ENCODE measurements at regions not wholly inside any gene's neighbourhood (a gene's known extent, or its start where the extent isn't known, plus 50 kb on each side); places are given as distances from the start of the nearest gene placed in this dataset.

- no peak for DNase-seq (ENCODE audit: low spot score)
- Histone ChIP-seq H3K36me3 (ENCODE audit: control insufficient read depth in 4 of 4, insufficient read depth in 3 of 4, low read depth in 1 of 4, low read length in 3 of 4) (no peaks in the 10 kb centered on the region), H3K4me1 (ENCODE audit: control insufficient read depth in 4 of 4, insufficient read depth in 4 of 4, low read length in 3 of 4) (peaks cover 0 to 3% (median 0%) of the 10 kb centered on the region in 4 donors), H3K9ac (ENCODE audit: low read depth in 1 of 2, low read length in 2 of 2) (no peak overlapping the region), H3K4me3 (ENCODE audit: low read depth in 1 of 3, low read length in 3 of 3) (no peak overlapping the region), H3K9me3 (ENCODE audit: control insufficient read depth in 4 of 4, low read length in 3 of 4) (no peaks in the 10 kb centered on the region), H3K27ac (ENCODE audit: low read depth in 1 of 2, low read length in 2 of 2) (no peak overlapping the region), H3K27me3 (ENCODE audit: control insufficient read depth in 4 of 4, insufficient read depth in 4 of 4, low read length in 3 of 4) (no peaks in the 10 kb centered on the region)
- TF ChIP-seq ZBTB33 (IDR thresholded peaks at IDR 0.05) = no peak
- TF ChIP-seq REST (IDR thresholded peaks at IDR 0.05) = no peak
- TF ChIP-seq GABPA (IDR thresholded peaks at IDR 0.05 in 1 of 2, conservative IDR thresholded peaks at IDR 0.05 in 1 of 2) = no peak
- no peak for TF ChIP-seq RXRA (IDR thresholded peaks at IDR 0.05)
- TF ChIP-seq RAD21 (IDR thresholded peaks at IDR 0.05) = no peak
- TF ChIP-seq, protein P1, sequence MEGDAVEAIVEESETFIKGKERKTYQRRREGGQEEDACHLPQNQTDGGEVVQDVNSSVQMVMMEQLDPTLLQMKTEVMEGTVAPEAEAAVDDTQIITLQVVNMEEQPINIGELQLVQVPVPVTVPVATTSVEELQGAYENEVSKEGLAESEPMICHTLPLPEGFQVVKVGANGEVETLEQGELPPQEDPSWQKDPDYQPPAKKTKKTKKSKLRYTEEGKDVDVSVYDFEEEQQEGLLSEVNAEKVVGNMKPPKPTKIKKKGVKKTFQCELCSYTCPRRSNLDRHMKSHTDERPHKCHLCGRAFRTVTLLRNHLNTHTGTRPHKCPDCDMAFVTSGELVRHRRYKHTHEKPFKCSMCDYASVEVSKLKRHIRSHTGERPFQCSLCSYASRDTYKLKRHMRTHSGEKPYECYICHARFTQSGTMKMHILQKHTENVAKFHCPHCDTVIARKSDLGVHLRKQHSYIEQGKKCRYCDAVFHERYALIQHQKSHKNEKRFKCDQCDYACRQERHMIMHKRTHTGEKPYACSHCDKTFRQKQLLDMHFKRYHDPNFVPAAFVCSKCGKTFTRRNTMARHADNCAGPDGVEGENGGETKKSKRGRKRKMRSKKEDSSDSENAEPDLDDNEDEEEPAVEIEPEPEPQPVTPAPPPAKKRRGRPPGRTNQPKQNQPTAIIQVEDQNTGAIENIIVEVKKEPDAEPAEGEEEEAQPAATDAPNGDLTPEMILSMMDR (IDR thresholded peaks at IDR 0.05; ENCODE audit: low read depth, low read length, missing input control) = no peak
- no peak for TF ChIP-seq EGR1 (IDR thresholded peaks at IDR 0.05; ENCODE audit: low read depth in 2 of 2)
- TF ChIP-seq JUND (IDR thresholded peaks at IDR 0.05) = no peak
- TF ChIP-seq SP1 (IDR thresholded peaks at IDR 0.05) = no peak
- TF ChIP-seq FOXA2 (IDR thresholded peaks at IDR 0.05) = no peak
- TF ChIP-seq YY1 (IDR thresholded peaks at IDR 0.05) = no peak
- TF ChIP-seq HNF4A (conservative IDR thresholded peaks at IDR 0.05) = no peak
- TF ChIP-seq NR2F2 (IDR thresholded peaks at IDR 0.05) = no peak
- no peak for TF ChIP-seq TAF1 (conservative IDR thresholded peaks at IDR 0.05)
- no peak for TF ChIP-seq HNF4G (IDR thresholded peaks at IDR 0.05)
- TF ChIP-seq FOXA1 (IDR thresholded peaks at IDR 0.05) = no peak
- TF ChIP-seq, protein P2, sequence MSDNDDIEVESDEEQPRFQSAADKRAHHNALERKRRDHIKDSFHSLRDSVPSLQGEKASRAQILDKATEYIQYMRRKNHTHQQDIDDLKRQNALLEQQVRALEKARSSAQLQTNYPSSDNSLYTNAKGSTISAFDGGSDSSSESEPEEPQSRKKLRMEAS (IDR thresholded peaks at IDR 0.05) = no peak
- TF ChIP-seq ATF3 (IDR thresholded peaks at IDR 0.05) = no peak
- WGBS = 88% methylated on average over 7 of the region's 7 CpGs
These were observed 71.2 kb upstream of the EPCAM start for GRCh38 chr2:47297767-47298425.
